Activated naive CD8-positive, alpha-beta T cell (primary cell): ENCODE measurements at regions not wholly inside any gene's neighbourhood (a gene's known extent, or its start where the extent isn't known, plus 50 kb on each side); places are given as distances from the start of the nearest gene placed in this dataset.

Experiments used
- H3K27ac Mint-ChIP-seq: one replicate; pipeline ENCODE4 v1.8.0; 2021; ENCODE audit warnings: mixed read lengths
- H3K27me3 Mint-ChIP-seq: one replicate; pipeline ENCODE4 v1.8.0; 2021; ENCODE audit warnings: mixed read lengths
- H3K36me3 Mint-ChIP-seq: one replicate; pipeline ENCODE4 v1.8.0; 2021; ENCODE audit warnings: mixed read lengths
- H3K4me1 Mint-ChIP-seq: one replicate; pipeline ENCODE4 v1.8.0; 2021; ENCODE audit warnings: low read depth, mixed read lengths
- H3K4me3 Mint-ChIP-seq: one replicate; pipeline ENCODE4 v1.8.0; 2021; ENCODE audit warnings: mild to moderate bottlenecking, mixed read lengths
- H3K9me3 Mint-ChIP-seq: one replicate; pipeline ENCODE4 v1.8.0; 2021; ENCODE audit warnings: low read depth, mixed read lengths

DNA sequence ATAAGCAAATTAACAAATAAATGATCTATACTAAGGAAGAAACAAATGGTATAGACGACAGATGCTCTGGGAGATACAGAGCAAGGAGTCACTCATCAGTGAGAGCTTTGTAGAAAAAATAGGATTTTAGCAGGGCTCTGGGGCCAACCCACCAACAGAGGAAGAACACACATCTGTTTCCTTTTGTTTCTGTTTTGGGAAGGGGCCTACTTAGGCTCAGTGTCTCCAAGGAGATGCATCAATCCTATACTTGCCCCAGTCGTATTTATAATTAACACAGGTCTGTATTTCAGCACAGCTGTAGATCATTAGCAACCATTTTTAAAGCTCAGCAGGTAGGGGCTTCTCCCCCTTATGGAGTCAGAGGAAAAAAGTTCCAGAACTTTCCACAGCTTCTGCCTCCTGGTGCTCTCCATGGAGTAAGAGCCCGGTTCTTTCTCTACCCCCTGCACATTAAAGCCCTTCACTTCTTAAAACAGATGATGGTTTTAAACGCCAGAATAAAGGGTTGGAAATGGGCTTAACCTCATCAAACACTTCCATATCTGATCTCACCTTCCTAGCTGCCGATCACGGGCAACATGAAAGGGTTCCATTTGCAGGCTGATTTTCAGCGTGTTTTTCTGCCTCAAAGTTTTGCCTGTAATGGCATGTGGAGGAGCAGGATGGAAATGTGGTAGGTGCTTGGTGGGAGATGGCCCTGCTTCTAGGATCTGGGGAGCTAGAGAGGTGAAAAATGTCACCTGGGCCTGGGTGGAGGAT, 291.7 kb downstream of the TCF7L2 start:
- Mint-ChIP-seq H3K27ac (no peak overlapping the region), H3K27me3 (peaks cover 2% of the 10 kb centered on the region), H3K9me3 (no peaks in the 10 kb centered on the region), H3K4me3 (no peak overlapping the region), H3K36me3 (peaks cover 2% of the 10 kb centered on the region), H3K4me1 (peaks cover 3% of the 10 kb centered on the region)

DNA sequence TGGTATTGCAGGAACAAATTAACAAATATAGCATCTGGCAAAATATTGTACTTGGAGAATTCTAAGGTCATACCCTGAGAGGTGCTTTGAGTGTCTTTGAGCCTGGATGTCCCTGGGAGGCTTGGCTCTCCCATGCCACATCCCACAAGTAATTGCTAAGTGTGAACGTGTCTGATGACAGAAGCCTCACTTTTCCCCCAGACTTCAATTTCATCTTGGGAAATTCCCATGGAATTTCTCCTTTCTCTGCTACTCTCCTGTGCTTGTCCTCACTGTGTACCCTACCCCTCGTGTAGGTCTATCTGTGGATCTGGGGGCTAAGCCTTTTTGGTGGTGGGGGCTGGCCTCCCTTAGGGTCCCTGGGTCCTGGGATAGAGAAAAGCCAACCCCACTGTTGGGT, 293.3 kb downstream of the TCF7L2 start:
- Mint-ChIP-seq H3K36me3 (peaks cover 2% of the 10 kb centered on the region), H3K4me1 (peaks cover 3% of the 10 kb centered on the region), H3K27me3 (no peaks in the 10 kb centered on the region), H3K27ac (no peak overlapping the region), H3K9me3 (no peaks in the 10 kb centered on the region), H3K4me3 (no peak overlapping the region)

DNA sequence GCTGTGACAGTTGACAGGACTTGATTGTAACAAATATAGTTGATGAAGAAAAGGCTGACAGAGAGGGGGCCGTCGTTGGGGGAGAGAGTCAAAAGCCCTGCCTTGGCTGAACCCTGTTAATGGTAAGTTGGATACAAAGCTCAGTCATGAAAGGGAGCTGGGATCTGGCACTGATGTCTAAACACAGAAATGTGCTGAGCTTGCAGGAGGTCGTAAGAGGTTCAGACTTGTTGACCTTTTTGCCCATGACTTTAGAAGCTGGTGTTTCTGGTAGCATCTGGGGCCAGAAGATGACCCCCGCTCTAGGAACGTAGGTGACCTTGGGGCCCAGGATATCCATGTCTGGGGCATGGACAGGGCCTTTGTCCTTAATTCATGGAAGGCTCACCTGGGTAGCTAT, 294.7 kb downstream of the TCF7L2 start:
- H3K4me3 Mint-ChIP-seq: no peak overlapping the region
- H3K4me1 Mint-ChIP-seq: peaks cover 3% of the 10 kb centered on the region
- H3K27ac Mint-ChIP-seq: no peak overlapping the region
- H3K36me3 Mint-ChIP-seq: peaks cover 2% of the 10 kb centered on the region
- no peaks in the 10 kb centered on the region for H3K9me3 Mint-ChIP-seq
- H3K27me3 Mint-ChIP-seq: no peaks in the 10 kb centered on the region

DNA sequence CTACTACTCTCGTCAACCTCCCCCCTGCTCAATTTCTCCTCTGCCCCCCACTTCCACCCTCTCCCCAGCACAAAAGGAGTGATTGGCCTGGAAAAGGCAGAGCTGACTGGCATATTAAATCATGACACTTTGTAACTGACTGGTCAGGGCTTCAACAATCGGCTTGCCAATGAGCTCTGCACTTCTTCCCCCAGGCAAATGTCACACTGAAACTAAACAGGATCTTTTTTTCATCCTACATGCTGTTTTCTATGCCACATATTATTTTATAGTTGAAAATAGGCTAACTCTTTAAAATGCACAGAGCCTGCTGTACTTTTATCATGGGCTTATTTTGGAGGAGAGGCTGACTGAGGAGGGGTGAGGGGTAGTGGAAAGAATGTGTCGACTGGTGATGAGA, 295.2 kb downstream of the TCF7L2 start:
- Mint-ChIP-seq H3K4me1 (peaks cover 3% of the 10 kb centered on the region), H3K4me3 (no peak overlapping the region), H3K36me3 (peaks cover 2% of the 10 kb centered on the region), H3K27me3 (no peaks in the 10 kb centered on the region), H3K27ac (no peak overlapping the region), H3K9me3 (no peaks in the 10 kb centered on the region)

DNA sequence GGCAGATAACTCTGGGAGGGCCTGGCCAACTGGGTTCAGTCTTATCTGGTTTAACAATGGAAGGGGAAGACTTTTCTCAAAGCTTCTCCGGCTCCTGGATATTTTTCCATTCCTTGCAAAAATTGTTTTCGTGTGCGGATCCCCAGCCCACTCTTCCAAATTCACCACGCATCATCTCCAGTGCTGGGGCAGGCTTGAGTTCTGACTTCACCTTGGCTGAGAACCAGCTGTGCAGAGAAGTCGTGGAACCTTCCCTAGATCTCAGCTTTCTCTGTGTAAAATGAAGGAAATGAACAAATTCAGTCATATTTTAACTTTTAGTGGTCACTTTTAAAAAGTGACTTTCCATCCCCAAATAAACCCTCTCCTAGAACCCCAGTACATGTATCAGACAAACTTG, 297.0 kb downstream of the TCF7L2 start:
- no peaks in the 10 kb centered on the region for H3K9me3 Mint-ChIP-seq
- H3K4me1 Mint-ChIP-seq: peaks cover 2% of the 10 kb centered on the region
- no peak overlapping the region for H3K4me3 Mint-ChIP-seq
- no peak overlapping the region for H3K27ac Mint-ChIP-seq
- H3K36me3 Mint-ChIP-seq: peaks cover 2% of the 10 kb centered on the region
- H3K27me3 Mint-ChIP-seq: no peaks in the 10 kb centered on the region

DNA sequence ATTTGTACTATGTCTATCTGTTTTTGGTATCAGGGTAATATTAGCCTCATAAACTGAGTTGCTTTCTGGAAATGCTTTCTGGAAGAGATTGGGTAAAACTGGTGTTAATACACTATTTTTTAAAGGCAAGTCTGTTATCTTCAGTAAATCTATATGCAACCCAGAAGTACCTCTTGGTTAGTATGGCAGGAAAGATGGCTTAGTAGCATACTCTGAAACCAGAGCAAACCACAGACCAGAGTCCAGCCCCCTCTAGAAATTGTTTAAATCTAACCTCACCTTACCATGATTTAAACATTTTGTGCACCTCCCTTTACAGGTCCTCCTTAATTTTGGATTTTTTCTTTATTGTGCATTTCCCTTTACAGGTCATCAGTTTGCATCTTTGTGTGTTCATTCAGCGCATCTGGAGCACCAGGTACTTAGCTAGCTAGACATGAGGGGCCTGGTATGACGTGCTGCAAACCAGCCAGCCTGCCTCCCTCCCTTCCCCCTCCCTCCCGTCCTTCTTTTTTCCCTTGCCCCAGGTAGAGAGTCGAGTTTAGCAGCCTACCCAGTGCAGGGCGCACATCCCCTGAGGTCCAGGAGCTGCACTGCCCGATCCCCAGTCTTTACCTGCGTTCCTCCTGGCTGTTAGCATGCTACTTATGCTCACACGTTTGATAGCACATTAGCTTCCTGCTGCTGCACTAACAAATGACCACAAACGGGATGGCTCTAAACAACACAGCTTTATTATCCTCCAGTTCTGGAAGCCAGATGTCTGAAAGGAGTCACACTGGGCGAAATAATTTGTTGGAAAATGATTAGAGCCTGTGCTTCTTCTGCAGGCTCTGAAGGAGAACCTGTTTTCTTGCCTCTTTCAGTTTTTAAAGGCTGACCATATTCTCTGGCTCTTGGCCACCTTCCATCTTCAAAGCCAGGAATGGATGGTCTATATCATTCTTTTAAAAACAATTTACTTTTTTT, 299.9 kb upstream of the HABP2 start:
- H3K9me3 Mint-ChIP-seq: no peaks in the 10 kb centered on the region
- H3K4me1 Mint-ChIP-seq: no peaks in the 10 kb centered on the region
- no peaks in the 10 kb centered on the region for H3K27me3 Mint-ChIP-seq
- H3K36me3 Mint-ChIP-seq: no peaks in the 10 kb centered on the region
- H3K4me3 Mint-ChIP-seq: no peak overlapping the region
- no peak overlapping the region for H3K27ac Mint-ChIP-seq

DNA sequence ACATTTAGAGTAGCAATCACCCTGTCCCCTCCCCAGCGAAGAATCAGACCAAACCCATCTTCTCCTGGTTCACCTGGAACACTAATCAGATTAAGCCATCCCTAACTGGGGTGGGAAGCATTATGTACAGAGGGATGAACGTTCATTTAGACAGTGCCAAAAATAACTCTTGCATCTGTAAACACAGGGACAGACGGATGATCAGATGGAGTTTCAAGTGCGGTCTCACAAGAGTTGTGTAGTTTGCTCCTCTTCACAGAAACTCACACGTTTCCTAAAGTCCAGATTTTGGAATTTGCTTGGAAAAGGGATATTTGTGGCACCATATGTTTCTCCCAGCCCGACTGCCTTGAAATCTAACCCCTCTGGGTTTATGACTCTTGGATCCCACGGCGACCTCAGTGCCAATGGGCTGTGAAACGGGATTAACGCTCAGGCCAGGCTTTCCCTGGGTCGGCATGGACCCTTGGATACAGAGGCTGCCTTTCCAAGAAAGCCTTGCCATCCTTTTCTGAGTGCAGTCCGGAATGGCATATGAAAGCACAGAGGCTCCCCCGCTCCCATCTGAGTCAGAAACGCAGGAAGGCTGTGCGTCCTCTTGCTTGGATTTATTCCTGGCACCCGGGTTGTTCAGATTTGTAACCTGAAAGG, 293.2 kb upstream of the HABP2 start:
- Mint-ChIP-seq H3K27me3 (peaks cover 10% of the 10 kb centered on the region), H3K4me3 (no peak overlapping the region), H3K4me1 (no peaks in the 10 kb centered on the region), H3K9me3 (no peaks in the 10 kb centered on the region), H3K27ac (no peak overlapping the region), H3K36me3 (no peaks in the 10 kb centered on the region)

DNA sequence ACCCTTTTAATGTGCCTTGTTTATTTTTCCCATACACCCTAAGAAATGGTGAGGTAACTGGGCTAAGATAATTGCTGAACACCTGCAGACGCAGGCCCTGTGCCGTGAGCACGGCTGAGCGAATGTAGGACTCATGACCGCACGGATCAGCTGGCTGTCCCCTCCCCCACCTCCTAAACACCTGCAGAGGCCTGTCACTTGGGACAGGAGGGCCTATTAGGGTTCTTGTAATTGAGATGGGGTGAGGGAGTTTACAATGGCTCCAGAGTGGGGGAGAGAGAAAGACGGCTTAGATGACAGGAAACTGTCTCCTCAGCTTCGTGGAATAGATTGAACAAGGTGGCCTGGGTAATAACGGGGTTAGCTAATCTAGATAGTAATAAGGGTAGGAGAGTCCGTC, 291.7 kb upstream of the HABP2 start:
- H3K27ac Mint-ChIP-seq: no peak overlapping the region
- H3K27me3 Mint-ChIP-seq: peaks cover 10% of the 10 kb centered on the region
- no peaks in the 10 kb centered on the region for H3K36me3 Mint-ChIP-seq
- no peaks in the 10 kb centered on the region for H3K4me1 Mint-ChIP-seq
- no peaks in the 10 kb centered on the region for H3K9me3 Mint-ChIP-seq
- no peak overlapping the region for H3K4me3 Mint-ChIP-seq

DNA sequence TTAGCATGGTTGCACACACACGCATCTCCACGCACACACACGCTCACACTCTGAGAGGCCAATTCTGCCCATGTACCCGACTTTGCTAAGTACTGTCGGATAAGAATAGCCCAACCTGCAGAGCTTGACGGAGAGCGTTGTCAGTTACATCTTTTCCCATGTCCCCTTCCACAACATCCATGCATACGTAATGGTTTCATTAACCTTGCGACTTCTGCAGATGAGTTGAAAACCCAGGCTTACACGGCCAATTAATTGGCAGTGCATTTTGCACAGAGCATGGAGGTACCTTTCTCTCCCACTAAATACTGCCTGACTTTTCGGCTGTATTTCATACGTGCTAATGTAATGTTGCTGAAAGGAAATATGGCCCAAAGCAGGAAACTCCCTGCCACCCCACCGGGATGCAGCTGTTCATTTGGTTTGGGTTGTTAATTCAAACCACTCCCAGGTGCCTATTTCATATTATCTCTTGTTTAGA, 291.2 kb upstream of the HABP2 start:
- Mint-ChIP-seq H3K9me3 (no peaks in the 10 kb centered on the region), H3K4me3 (no peak overlapping the region), H3K36me3 (no peaks in the 10 kb centered on the region), H3K4me1 (no peaks in the 10 kb centered on the region), H3K27me3 (peaks cover 10% of the 10 kb centered on the region), H3K27ac (no peak overlapping the region)

DNA sequence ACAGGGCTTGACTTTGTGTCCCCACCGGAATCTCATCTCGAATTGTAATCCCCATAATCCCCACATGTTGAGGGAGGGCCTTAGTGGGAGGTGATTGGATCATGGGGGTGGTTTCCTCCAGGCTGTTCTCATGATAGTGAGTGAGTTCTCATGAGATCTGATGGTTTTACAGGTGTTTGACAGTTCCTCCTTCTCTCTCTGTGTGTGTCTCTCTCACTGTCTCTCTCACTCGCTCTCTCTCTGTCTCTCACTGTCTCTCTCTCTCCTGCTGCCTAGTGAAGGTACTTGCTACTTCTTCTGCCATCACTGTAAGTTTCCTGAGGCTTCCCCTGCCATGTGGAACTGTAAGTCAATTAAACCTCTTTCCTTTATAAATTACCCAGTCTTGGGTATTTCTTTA, 289.8 kb upstream of the HABP2 start:
- H3K27me3 Mint-ChIP-seq: peaks cover 10% of the 10 kb centered on the region
- H3K4me1 Mint-ChIP-seq: no peaks in the 10 kb centered on the region
- H3K36me3 Mint-ChIP-seq: no peaks in the 10 kb centered on the region
- H3K27ac Mint-ChIP-seq: no peak overlapping the region
- H3K9me3 Mint-ChIP-seq: no peaks in the 10 kb centered on the region
- H3K4me3 Mint-ChIP-seq: no peak overlapping the region

DNA sequence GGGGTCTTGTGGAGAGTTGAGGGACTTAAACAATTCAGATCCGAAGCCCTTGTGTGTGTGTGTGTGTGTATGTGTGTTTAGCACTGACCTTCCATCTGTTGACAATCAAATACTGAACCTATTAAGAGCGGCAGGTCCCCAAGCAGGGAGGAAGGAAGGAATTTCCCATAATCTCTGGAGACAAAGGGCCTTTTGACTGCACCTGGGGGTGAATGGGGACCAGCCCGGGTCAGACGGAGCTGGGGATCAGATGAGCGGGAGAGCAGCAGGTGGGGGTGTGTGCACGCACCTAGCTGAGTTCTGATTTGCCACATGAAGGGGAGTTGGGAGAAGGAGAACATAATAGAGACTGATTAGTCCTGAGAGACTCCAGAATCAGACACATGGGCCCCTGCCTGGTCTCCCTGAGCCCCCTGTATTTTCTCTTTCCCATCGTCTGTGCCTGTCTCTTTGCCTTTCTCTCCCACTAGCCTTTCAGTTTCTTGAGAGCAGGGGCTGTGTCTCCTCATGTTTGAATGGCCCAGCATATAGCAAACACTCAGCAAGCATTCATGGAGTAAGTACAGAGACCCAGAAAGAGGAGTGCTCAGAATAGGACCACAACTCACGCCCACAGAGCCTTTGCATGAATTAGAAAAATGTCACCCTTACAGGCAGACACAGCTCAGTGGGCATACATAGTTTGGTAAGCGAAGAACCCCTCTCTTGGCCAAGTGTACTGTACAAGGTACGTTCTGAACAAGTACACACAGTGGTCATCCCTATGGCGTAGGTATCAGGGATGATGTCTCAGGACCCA, 288.3 kb upstream of the HABP2 start:
- H3K27me3 Mint-ChIP-seq: peaks cover 10% of the 10 kb centered on the region
- H3K4me3 Mint-ChIP-seq: no peak overlapping the region
- no peak overlapping the region for H3K27ac Mint-ChIP-seq
- H3K36me3 Mint-ChIP-seq: no peaks in the 10 kb centered on the region
- H3K9me3 Mint-ChIP-seq: no peaks in the 10 kb centered on the region
- H3K4me1 Mint-ChIP-seq: no peaks in the 10 kb centered on the region

DNA sequence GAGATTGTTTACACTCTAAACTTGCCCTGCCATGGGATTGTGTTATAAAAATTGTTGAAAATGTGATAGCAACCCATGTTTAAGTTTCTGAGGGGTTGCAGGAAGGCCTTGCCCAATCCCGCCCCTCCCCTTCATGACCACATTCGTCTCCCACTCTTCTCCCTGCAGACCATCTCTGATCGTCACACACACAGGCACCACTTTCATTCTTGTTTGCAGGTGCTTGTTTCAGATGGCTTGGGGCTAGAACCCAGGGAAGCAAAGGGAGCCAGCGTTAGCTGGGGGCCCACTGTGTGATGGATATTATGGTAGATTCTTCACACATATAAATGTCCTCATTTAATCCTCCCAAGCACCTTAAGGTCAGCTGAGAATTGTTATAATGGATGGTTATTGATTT, 286.7 kb upstream of the HABP2 start:
- Mint-ChIP-seq H3K4me1 (no peaks in the 10 kb centered on the region), H3K4me3 (no peak overlapping the region), H3K36me3 (no peaks in the 10 kb centered on the region), H3K27me3 (peaks cover 9% of the 10 kb centered on the region), H3K27ac (no peak overlapping the region), H3K9me3 (no peaks in the 10 kb centered on the region)

DNA sequence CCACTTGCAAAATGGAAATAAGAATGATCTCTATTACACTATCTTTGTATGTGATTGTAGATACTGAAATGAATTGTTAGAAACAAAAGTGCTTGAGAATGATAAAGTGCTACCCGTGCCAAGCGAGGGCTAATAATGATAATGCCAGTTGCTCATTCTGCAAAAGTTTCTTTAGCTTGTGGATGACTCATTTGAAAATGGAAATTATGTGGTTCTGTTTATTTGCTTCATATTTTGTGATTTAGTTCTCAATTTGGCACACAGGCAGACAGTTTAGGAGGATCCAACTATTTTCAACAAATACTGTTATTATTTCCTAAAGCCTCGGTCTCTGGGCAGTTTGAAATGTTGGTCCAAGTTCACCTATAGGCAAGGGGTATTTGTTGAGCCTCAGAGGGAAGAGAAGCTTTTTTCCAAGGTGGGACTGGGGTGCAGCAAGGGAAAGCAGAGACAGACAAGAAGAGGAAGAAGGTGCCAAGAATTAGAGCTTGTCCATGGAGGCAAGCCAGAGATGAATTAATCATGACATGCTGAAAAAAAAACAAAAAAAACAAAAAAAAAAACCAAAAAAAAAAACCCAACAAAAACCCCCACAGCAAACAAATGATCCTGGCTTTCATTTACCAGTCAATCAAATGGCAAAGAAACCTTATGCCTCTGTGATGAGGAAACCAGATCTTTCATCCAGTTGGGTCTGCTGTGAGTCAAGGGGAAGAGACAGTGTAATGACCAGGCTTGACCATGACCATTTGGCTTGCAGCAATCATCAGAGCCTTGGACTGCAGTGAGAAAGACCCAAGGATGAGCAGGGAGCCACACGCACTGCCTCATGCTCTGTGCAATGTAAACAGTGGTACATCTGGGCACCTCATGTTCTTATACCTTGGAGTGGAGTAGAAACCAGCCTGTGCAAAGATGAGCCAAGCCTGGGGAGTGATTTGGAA, 285.0 kb upstream of the HABP2 start:
- H3K36me3 Mint-ChIP-seq: no peaks in the 10 kb centered on the region
- H3K4me3 Mint-ChIP-seq: no peak overlapping the region
- no peak overlapping the region for H3K27ac Mint-ChIP-seq
- H3K4me1 Mint-ChIP-seq: no peaks in the 10 kb centered on the region
- no peaks in the 10 kb centered on the region for H3K9me3 Mint-ChIP-seq
- peaks cover 3% of the 10 kb centered on the region for H3K27me3 Mint-ChIP-seq
